ENCODE measurements at regions not wholly inside any gene's neighbourhood (a gene's known extent, or its start where the extent isn't known, plus 50 kb on each side); places are given as distances from the start of the nearest gene placed in this dataset.

- DNase-seq (ENCODE audit: low read depth): no peak
These were observed 139.5 kb downstream of the PFKFB3 start for GRCh38 chr10:6342096-6342685.

- DNase-seq (ENCODE audit: low read depth): no peak
These were observed 140.7 kb downstream of the PFKFB3 start for GRCh38 chr10:6343305-6344010.

GRCh38 chr10:6345404-6345803 lies 142.7 kb downstream of the PFKFB3 start:
- DNase-seq (ENCODE audit: low read depth): no peak

DNA sequence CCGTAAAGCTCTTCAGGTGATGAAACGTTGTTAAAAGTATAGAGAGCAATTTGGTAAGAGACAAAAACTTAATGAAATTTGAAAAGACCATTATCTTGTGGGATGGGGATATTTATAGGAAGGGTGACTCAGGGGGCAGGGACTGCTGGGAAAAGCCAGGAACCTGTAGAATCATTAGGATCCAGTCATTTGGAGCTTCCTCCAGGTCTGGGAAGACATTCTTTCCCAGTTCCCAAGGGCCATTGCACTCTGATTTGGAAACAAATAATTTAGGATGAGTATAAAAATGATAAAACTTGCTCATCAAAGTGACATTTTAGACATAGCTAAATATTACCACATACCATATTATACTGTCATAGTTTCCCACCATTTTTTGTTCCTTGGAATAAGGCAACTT lies 143.9 kb downstream of the PFKFB3 start:
- no peak for DNase-seq (ENCODE audit: low read depth)

DNA sequence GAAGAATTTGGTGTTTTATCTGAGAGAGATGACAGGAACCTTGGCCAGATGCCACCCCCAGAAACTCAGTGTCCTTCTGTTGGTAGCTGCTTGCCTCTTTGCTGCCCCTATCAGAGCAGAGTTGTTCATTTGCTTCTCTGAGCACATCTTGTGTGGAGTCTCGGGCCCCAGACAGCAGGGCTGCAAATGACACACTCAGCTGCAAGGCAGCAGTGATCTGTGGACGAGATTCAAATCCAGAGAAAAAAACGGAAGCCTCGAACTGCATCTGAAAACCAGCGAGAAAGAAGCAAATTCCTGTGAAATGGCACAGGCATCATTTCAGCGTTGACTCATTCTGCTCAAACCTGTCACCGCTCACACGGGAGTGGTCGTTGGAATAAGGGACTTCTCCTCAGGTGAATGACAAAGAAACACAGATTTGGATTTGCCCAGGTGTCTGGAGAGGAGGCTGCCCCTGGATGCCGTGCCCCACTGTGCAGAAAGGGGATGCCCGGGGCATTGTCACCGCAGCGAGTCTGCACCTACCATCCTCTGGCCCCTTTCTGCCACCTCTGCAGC lies 144.7 kb downstream of the PFKFB3 start:
- no peak for DNase-seq (ENCODE audit: low read depth)

DNA sequence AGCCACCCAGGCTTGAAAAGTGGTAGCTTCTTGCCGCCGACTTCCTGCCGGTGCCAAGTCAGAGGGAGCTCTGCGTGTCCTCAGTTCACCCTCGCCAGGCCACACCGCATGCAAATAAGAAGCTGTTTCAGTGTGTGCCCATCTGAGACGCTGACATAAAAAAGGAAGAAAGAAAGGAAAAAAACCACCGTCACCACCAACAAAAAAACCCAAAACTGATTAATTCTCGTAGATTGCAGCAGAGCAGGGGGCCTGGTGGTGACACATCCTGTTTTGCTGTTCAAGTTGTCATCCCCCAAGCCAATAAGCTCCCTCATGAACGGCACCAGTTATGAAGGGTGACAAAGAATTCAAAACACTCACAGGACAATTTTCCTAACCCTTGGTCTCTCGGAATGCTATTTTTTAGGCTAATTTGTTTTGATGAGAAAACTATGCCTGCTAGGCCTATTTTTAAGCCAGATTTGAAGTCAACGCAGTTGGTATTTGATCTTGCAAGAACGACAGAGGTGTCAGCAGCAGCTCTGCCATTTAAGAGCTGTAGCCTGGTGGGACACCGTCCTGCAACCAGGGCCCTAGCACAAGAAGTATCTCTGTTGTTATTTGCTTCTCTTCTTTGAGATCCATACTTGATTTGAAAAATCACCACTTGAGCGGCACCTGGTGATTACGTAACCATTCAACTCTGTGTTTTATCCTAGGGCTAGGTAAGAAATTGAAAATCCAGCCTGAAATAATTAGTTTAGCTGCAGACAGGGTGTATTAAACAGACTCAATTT lies 145.6 kb downstream of the PFKFB3 start:
- no peak for DNase-seq (ENCODE audit: low read depth)

GRCh38 chr10:6349846-6350535 lies 147.3 kb downstream of the PFKFB3 start:
- no peak for DNase-seq (ENCODE audit: low read depth)

DNA sequence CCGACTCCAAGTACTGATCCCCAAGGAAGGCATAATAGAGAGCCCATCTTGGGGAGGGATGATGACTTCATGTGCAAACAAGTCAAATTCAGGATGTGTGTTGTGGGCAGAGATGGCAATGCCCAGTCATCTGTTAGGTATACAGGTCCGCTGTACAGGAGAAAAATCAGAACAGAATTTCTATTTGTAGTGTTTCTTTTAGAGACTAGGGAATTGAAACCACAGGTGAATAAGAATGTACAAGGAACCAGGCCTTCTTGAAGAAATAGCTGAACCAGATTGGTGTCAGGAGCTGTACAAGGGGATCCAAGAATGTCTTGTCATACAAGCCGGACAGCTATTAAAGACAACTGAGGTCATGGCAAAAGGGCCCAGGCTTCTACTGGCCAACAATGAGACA lies 147.9 kb downstream of the PFKFB3 start:
- DNase-seq (ENCODE audit: low read depth): no peak

GRCh38 chr10:6351495-6351894 lies 148.8 kb downstream of the PFKFB3 start:
- no peak for DNase-seq (ENCODE audit: low read depth)

- DNase-seq (ENCODE audit: low read depth): no peak
These were observed 150.8 kb downstream of the PFKFB3 start for GRCh38 chr10:6353526-6353925.

- no peak for DNase-seq (ENCODE audit: low read depth)
These were observed 151.5 kb downstream of the PFKFB3 start for GRCh38 chr10:6354168-6354772.

DNA sequence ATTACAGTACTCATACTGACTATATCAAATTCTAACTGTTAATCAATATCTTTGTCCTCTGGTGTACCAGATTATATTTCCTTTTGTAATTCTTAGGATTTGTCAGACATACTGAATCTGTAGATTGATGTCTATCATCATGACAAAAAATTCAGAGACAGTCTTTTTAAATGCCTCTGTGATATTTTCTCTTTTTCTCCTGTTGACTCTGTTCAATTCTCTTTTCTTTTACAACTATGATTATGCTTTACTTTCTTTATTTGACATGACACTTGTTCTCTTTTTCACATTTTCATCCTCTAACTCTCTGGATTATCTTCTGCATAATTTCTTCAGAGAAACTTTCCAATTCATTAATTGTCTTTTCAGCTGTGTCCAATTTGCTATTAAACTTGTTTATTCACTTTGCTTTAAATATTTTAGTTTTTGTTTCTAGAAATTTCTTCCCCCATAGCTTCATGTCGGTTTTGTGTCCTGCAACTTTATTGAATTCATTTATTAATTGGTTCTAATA lies 153.6 kb downstream of the PFKFB3 start:
- no peak for DNase-seq (ENCODE audit: low read depth)

- no peak for DNase-seq (ENCODE audit: low read depth)
These were observed 159.1 kb downstream of the PFKFB3 start for GRCh38 chr10:6361869-6362268.

- no peak for DNase-seq (ENCODE audit: low read depth)
These were observed 160.1 kb downstream of the PFKFB3 start for GRCh38 chr10:6362879-6363278.

- DNase-seq (ENCODE audit: low read depth): no peak
These were observed 160.8 kb downstream of the PFKFB3 start for GRCh38 chr10:6363511-6363910.

GRCh38 chr10:6364283-6364682 lies 161.6 kb downstream of the PFKFB3 start:
- no peak for DNase-seq (ENCODE audit: low read depth)

DNA sequence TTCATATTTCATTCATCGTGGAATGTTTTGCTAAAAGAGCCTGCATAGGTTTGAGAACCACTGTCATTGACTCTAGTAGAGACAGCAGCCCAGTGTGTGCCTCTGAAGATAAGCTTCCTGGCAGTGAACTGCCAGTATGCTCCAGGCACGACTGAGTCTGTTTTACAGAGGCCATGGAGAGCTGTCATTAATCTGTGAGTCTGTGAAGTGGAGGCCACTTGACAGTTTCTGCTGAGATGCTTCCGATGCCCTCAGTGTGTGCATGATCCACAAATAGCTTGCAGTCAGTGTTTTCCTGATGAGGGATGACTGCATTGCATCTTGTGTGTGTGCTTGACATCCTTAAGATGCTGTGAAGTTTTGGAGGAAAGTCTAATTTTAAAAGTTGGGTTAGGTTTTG lies 162.2 kb downstream of the PFKFB3 start:
- DNase-seq (ENCODE audit: low read depth): no peak

DNA sequence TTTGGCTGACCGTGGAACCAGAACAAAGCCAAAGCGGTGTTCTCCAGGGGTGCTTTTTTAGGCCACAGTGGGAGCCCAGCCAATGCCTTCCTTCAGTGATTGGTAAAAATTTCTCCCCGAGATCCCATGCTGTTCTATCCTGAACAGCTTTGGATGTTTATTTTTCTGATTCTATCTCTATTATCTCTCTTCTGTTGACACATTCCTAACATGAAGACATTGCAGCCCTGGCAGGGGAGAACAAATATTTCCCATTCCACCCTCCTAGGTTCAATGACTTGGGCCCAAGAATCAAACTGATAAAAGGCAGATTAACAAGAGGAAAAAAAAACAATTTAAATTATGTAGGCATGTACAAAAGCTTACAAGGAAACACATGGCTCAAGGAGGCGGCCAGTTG lies 162.7 kb downstream of the PFKFB3 start:
- DNase-seq (ENCODE audit: low read depth): peak; percentile 11

Data from iris pigment epithelial cell (primary cell).